ENCODE measurements at regions not wholly inside any gene's neighbourhood (a gene's known extent, or its start where the extent isn't known, plus 50 kb on each side); places are given as distances from the start of the nearest gene placed in this dataset.

GRCh38 chr1:96999191-96999590 is 277.6 kb downstream of the PTBP2 start:
- TF ChIP-seq CTCF (IDR thresholded peaks at IDR 0.05) (no peak), POLR2A (IDR thresholded peaks at IDR 0.05) (no peak)
